OCI-LY7 (cell line): ENCODE measurements at regions not wholly inside any gene's neighbourhood (a gene's known extent, or its start where the extent isn't known, plus 50 kb on each side); places are given as distances from the start of the nearest gene placed in this dataset.

ENCODE experiments used
- BruUV-seq: library from RNA; stranded (reverse); fragments of 400-500 nt; replicated peaks from 2 replicates; lab custom pipeline; 2021; lab: Mats Ljungman, UMichigan
- CTCF ChIA-PET: fragments of 300-600 bp; sonication (Branson Sonifier 250); formaldehyde crosslinking; loops from one replicate; lab custom pipeline; 2022; ENCODE audit warnings: antibody characterized with exemption; ENCODE audit not compliant: unreplicated experiment; lab: Charles Lee
- POLR2A ChIA-PET: fragments of 300-600 bp; sonication (Branson Sonifier 250); formaldehyde crosslinking; loops from one replicate; lab custom pipeline; 2022; ENCODE audit warnings: antibody characterized with exemption; lab: Charles Lee
- DNase-seq: peaks from one replicate; pipeline ENCODE4 v3.0.0-alpha.2; 2015; ENCODE audit warnings: low spot score
- H2AFZ ChIP-seq: fragments of 200-600 bp; sonication (generic), shearing (Covaris generic); 2 replicates; pipeline ENCODE4 v1.6.1; 2014; ENCODE audit warnings: mild to moderate bottlenecking, antibody characterized with exemption, low read length, moderate library complexity
- H3K27ac ChIP-seq: fragments of 200-600 bp; sonication (generic); 2 replicates; pipeline ENCODE4 v1.5.1; 2014; ENCODE audit warnings: mixed run types, low read depth, mild to moderate bottlenecking, moderate library complexity, low read length, inconsistent platforms; ENCODE audit not compliant: poor library complexity, severe bottlenecking
- H3K36me3 ChIP-seq: fragments of 200-600 bp; sonication (generic); 2 replicates; pipeline ENCODE4 v1.6.1; 2014; ENCODE audit warnings: mild to moderate bottlenecking, antibody characterized with exemption, low read length, moderate library complexity, mixed read lengths; ENCODE audit not compliant: insufficient read depth
- H3K4me1 ChIP-seq: fragments of 200-600 bp; sonication (generic); 2 replicates; pipeline ENCODE4 v1.5.1; 2014; ENCODE audit warnings: mild to moderate bottlenecking, low read length; ENCODE audit not compliant: insufficient read depth, poor library complexity, severe bottlenecking
- H3K4me2 ChIP-seq: fragments of 200-600 bp; sonication (generic); 2 replicates; pipeline ENCODE4 v1.6.1; 2014; ENCODE audit warnings: mild to moderate bottlenecking, low read length
- H3K4me3 ChIP-seq: fragments of 200-600 bp; sonication (generic); 2 replicates; pipeline ENCODE4 v1.5.1; 2014; ENCODE audit warnings: mild to moderate bottlenecking, low read depth, low read length; ENCODE audit not compliant: poor library complexity, severe bottlenecking
- H3K79me2 ChIP-seq: fragments of 200-600 bp; sonication (generic); 2 replicates; pipeline ENCODE4 v1.6.1; 2016; ENCODE audit warnings: low read depth, mild to moderate bottlenecking, low read length, moderate library complexity, mixed read lengths; ENCODE audit not compliant: insufficient read depth
- H3K9me2 ChIP-seq: fragments of 200-600 bp; sonication (generic); 2 replicates; pipeline ENCODE4 v1.6.1; 2016; ENCODE audit warnings: mild to moderate bottlenecking, low read length, mixed read lengths; ENCODE audit not compliant: insufficient read depth
- H3K9me3 ChIP-seq: fragments of 200-600 bp; sonication (generic); 2 replicates; pipeline ENCODE4 v1.6.1; 2014; ENCODE audit warnings: mild to moderate bottlenecking, mixed run types, low read length, mixed read lengths
- H4K20me1 ChIP-seq: fragments of 200-600 bp; sonication (generic); 2 replicates; pipeline ENCODE4 v1.6.1; 2014; ENCODE audit warnings: mild to moderate bottlenecking, antibody characterized with exemption, low read length, moderate library complexity, mixed read lengths; ENCODE audit not compliant: insufficient read depth
- EZH2phosphoT487 ChIP-seq: fragments of 200-600 bp; sonication (generic); IDR thresholded peaks from 2 replicates; pipeline ENCODE4 v1.6.1; 2018; ENCODE audit warnings: low read depth, borderline replicate concordance, mild to moderate bottlenecking, mixed run types, antibody characterized with exemption, low read length, moderate library complexity, mixed read lengths
- intact Hi-C: fragments of 100-400 bp; cut with micrococcal nuclease; formaldehyde crosslinking; loops from one replicate; pipeline ENCODE4 v1.10.0; 2022; ENCODE audit not compliant: unreplicated experiment
- TF ChIP-seq, protein P1 (sequence below): fragments of 200-600 bp; sonication (generic); conservative IDR thresholded peaks from 2 replicates; pipeline ENCODE4 v1.5.1; 2014; ENCODE audit warnings: mild to moderate bottlenecking, antibody characterized with exemption, low read length, moderate library complexity, mixed read lengths

DNA sequence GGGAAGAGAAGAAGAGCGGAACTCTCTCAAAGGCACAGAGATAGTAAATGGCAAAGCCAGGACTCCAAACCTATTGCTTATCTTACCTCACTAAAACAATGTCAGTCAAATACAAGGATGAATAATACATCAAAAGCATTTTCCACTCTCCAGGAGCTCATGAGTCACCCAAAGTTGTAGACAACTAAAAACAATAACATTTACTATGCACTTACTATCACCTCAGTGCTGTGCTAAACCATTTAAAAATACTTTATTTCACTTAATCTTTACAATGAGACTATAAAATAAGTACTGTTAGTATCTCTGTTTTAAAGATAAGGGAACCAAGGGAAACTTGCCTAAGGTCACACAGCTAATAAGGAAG is 163.2 kb upstream of the SPANXC start:
- H4K20me1 ChIP-seq = no peaks in the 10 kb centered on the region
- CTCF ChIA-PET = no interaction called here
- no peaks in the 10 kb centered on the region for H3K4me1 ChIP-seq
- H3K4me3 ChIP-seq = no peak overlapping the region
- no peak overlapping the region for H3K4me2 ChIP-seq
- POLR2A ChIA-PET = no interaction called here
- intact Hi-C loops = no loop called here
- H3K36me3 ChIP-seq = no peaks in the 10 kb centered on the region
- DNase-seq = no peak
- no peaks in the 10 kb centered on the region for H3K79me2 ChIP-seq
- no TSS peak for BruUV-seq
- no peaks in the 10 kb centered on the region for H3K9me2 ChIP-seq
- no peaks in the 10 kb centered on the region for H3K9me3 ChIP-seq
- no peak overlapping the region for H2AFZ ChIP-seq
- no peak overlapping the region for H3K27ac ChIP-seq
- no peak for TF ChIP-seq EZH2phosphoT487
- TF ChIP-seq, protein P1, sequence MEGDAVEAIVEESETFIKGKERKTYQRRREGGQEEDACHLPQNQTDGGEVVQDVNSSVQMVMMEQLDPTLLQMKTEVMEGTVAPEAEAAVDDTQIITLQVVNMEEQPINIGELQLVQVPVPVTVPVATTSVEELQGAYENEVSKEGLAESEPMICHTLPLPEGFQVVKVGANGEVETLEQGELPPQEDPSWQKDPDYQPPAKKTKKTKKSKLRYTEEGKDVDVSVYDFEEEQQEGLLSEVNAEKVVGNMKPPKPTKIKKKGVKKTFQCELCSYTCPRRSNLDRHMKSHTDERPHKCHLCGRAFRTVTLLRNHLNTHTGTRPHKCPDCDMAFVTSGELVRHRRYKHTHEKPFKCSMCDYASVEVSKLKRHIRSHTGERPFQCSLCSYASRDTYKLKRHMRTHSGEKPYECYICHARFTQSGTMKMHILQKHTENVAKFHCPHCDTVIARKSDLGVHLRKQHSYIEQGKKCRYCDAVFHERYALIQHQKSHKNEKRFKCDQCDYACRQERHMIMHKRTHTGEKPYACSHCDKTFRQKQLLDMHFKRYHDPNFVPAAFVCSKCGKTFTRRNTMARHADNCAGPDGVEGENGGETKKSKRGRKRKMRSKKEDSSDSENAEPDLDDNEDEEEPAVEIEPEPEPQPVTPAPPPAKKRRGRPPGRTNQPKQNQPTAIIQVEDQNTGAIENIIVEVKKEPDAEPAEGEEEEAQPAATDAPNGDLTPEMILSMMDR = no peak

DNA sequence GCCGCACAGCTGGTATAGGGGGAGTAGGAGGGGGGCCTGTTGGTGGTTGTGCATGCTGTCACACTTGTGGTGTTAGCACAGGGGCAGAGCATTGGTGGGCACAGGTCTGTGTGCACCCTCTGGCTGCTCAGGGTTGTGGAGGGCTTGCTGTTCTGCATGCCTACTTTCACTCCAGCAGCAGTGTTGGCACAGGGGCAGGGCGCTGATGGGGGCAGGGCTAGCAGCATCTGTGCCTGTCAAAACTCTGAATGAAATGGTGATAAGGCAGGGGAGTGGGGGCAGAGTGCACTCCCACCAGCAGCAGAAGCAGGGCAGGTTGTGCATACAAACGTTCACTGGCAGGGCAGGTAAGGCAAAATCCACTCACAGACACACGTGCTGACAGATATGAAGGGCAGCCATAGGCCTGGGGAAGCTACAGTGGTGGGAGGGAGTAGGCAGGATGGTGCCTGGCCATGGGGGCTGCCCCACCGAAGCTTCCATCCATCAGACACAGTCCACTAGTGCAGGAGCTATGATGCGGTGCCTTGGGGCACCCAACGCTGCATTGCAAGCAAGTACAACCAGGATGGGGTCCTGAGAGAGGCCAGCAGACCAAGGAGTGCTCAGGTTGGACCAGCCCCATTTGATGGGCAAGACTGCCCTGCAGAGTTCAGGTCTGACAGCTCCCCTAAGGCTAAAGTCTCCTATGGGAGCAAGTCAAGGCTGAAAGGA is 160.7 kb upstream of the SPANXC start:
- H3K27ac ChIP-seq = no peak overlapping the region
- no peaks in the 10 kb centered on the region for H3K9me2 ChIP-seq
- BruUV-seq = no TSS peak
- no peaks in the 10 kb centered on the region for H3K79me2 ChIP-seq
- no peak overlapping the region for H2AFZ ChIP-seq
- H3K9me3 ChIP-seq = no peaks in the 10 kb centered on the region
- POLR2A ChIA-PET = interaction anchor here (0.6 kb wide), 1 partner anchor 13 kb away, joined by 3 read pairs; no protein-coding TSS in a partner anchor
- no peaks in the 10 kb centered on the region for H3K36me3 ChIP-seq
- H3K4me3 ChIP-seq = no peak overlapping the region
- H3K4me1 ChIP-seq = no peaks in the 10 kb centered on the region
- no peak overlapping the region for H3K4me2 ChIP-seq
- no peak for TF ChIP-seq EZH2phosphoT487
- TF ChIP-seq, protein P1 = no peak
- CTCF ChIA-PET = no interaction called here
- no peak for DNase-seq
- intact Hi-C loops = no loop called here
- no peaks in the 10 kb centered on the region for H4K20me1 ChIP-seq

DNA sequence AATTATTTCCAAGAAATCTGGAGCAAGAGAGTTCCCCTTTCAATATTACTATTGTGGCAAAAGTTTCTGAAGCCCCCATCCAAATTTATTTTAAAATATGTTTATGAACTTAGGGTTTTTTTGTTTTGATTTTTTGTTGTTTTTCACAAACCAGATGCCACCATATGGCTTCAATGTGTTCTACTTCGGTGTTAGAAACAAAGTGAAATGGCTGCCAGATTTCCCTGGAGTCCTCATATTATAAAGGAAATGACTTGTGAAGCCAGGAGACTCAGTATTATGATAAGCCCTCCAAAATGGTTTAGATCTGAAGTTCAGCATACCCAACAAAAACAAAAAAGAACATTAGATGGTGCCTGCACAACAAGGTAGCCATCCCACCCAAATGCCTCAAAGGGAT is 154.2 kb upstream of the SPANXC start:
- no peaks in the 10 kb centered on the region for H3K9me2 ChIP-seq
- POLR2A ChIA-PET = no interaction called here
- no peak for TF ChIP-seq EZH2phosphoT487
- TF ChIP-seq, protein P1 = no peak
- no peaks in the 10 kb centered on the region for H3K4me1 ChIP-seq
- CTCF ChIA-PET = no interaction called here
- H3K4me3 ChIP-seq = no peak overlapping the region
- no peak overlapping the region for H3K27ac ChIP-seq
- no peaks in the 10 kb centered on the region for H4K20me1 ChIP-seq
- no peak for DNase-seq
- no peak overlapping the region for H2AFZ ChIP-seq
- no peaks in the 10 kb centered on the region for H3K36me3 ChIP-seq
- H3K4me2 ChIP-seq = no peak overlapping the region
- BruUV-seq = no TSS peak
- no peaks in the 10 kb centered on the region for H3K9me3 ChIP-seq
- intact Hi-C loops = no loop called here
- H3K79me2 ChIP-seq = no peaks in the 10 kb centered on the region
